SK-N-SH (cell line): ENCODE measurements at regions not wholly inside any gene's neighbourhood (a gene's known extent, or its start where the extent isn't known, plus 50 kb on each side); places are given as distances from the start of the nearest gene placed in this dataset.

ENCODE experiments used
- CTCF ChIA-PET: fragments of 300-600, 350-600 bp; formaldehyde crosslinking; extraction: SDS; loops from one replicate; lab custom pipeline; 2021; lab: Yijun Ruan, JAX
- POLR2A ChIA-PET: fragments of 350-600 bp; sonication (Branson Sonifier 250); formaldehyde crosslinking; extraction: SDS; loops from one replicate; lab custom pipeline; 2020; ENCODE audit warnings: antibody characterized with exemption, inconsistent platforms; lab: Yijun Ruan, JAX
- DNase-seq: peaks from one replicate; pipeline ENCODE4 v3.0.0; 2012
- H2AFZ ChIP-seq: fragments of 200-600 bp; sonication (generic); 2 replicates; pipeline ENCODE4 v1.8.1; 2016; ENCODE audit warnings: antibody characterized with exemption, mild to moderate bottlenecking, low read depth
- H3F3A ChIP-seq: fragments of 200-600 bp; sonication (generic); replicated peaks from 2 replicates; pipeline ENCODE3; 2016; ENCODE audit warnings: antibody characterized with exemption, mild to moderate bottlenecking; ENCODE audit not compliant: insufficient read depth
- H3K27ac ChIP-seq, 2 experiments: fragments of 200-500 bp in 1 of 2; fragments of 200-600 bp in 1 of 2; sonication (Bioruptor generic) in 1 of 2; sonication (generic), shearing (Covaris generic) in 1 of 2; 2 replicates each; pipeline versions ENCODE4 v1.5.1 to v1.6.1; 2014 to 2016; ENCODE audit warnings: low read depth in 2 of 2, inconsistent platforms in 1 of 2, low read length in 1 of 2, mild to moderate bottlenecking in 1 of 2, mixed read lengths in 1 of 2
- H3K27me3 ChIP-seq: fragments of 200-600 bp; sonication (generic), shearing (Covaris generic); 2 replicates; pipeline ENCODE4 v1.6.1; 2016; ENCODE audit warnings: mixed run types; ENCODE audit not compliant: insufficient read depth
- H3K36me3 ChIP-seq, 2 experiments: fragments of 200-500 bp in 1 of 2; fragments of 200-600 bp in 1 of 2; sonication (Bioruptor generic) in 1 of 2; sonication (generic) in 1 of 2; replicated peaks in 1 of 2; 2 replicates each; pipeline versions ENCODE3 to v1.5.1; 2014 to 2016; ENCODE audit warnings: low read length in 1 of 2, mild to moderate bottlenecking in 1 of 2; ENCODE audit not compliant: insufficient read depth in 2 of 2, control insufficient read depth in 1 of 2
- H3K4me1 ChIP-seq, 2 experiments: fragments of 200-500 bp in 1 of 2; fragments of 200-600 bp in 1 of 2; sonication (Bioruptor generic) in 1 of 2; sonication (generic), shearing (Covaris generic) in 1 of 2; 2 replicates each; pipeline versions ENCODE4 v1.5.1 to v1.6.1; 2014 to 2016; ENCODE audit warnings: low read depth in 1 of 2, low read length in 1 of 2, mixed run types in 1 of 2; ENCODE audit not compliant: insufficient read depth in 2 of 2, control insufficient read depth in 1 of 2
- H3K4me2 ChIP-seq: fragments of 200-600 bp; sonication (generic), shearing (Covaris generic); 2 replicates; pipeline ENCODE4 v1.6.1; 2017; ENCODE audit warnings: mixed run types
- H3K4me3 ChIP-seq, 2 experiments: fragments of 200-500 bp in 1 of 2; fragments of 200-600 bp in 1 of 2; sonication (Bioruptor generic) in 1 of 2; sonication (generic), shearing (Covaris generic) in 1 of 2; 2 replicates each; pipeline versions ENCODE4 v1.5.1 to v1.8.1; 2014 to 2016; ENCODE audit warnings: low read depth in 2 of 2, inconsistent platforms in 1 of 2, low read length in 1 of 2, mild to moderate bottlenecking in 1 of 2, mixed read lengths in 1 of 2, moderate library complexity in 1 of 2
- H3K79me2 ChIP-seq: fragments of 200-600 bp; sonication (generic); 2 replicates; pipeline ENCODE4 v1.8.1; 2017; ENCODE audit warnings: mild to moderate bottlenecking; ENCODE audit not compliant: insufficient read depth
- H3K9ac ChIP-seq: fragments of 200-600 bp; sonication (generic); 2 replicates; pipeline ENCODE4 v1.6.1; 2017; ENCODE audit warnings: mixed run types
- H3K9me2 ChIP-seq: fragments of 200-600 bp; sonication (generic); 2 replicates; pipeline ENCODE4 v1.6.1; 2017; ENCODE audit warnings: mixed run types
- H3K9me3 ChIP-seq: fragments of 200-600 bp; sonication (generic); 2 replicates; pipeline ENCODE4 v1.6.1; 2017; ENCODE audit warnings: mixed run types, mild to moderate bottlenecking, moderate library complexity
- H4K20me1 ChIP-seq: fragments of 200-600 bp; sonication (generic); 2 replicates; pipeline ENCODE4 v1.6.1; 2017; ENCODE audit warnings: mild to moderate bottlenecking, mixed run types; ENCODE audit not compliant: insufficient read depth
- CHD2 ChIP-seq: fragments of 150-350 bp; IDR thresholded peaks from 2 replicates; pipeline ENCODE4 v1.6.1; 2018; ENCODE audit warnings: low read length; ENCODE audit not compliant: partially characterized antibody
- ELF1 ChIP-seq: IDR thresholded peaks from 2 replicates; pipeline ENCODE4 v1.4.0; 2012
- EP300 ChIP-seq, 2 experiments: IDR thresholded peaks; 2 replicates each; pipeline versions ENCODE4 v1.4.0 to v1.6.1; 2012; ENCODE audit warnings: borderline replicate concordance in 1 of 2, low read depth in 1 of 2, low read length in 1 of 2
- EZH2phosphoT487 ChIP-seq: fragments of 200-600 bp; sonication (generic); IDR thresholded peaks from 2 replicates; pipeline ENCODE4 v1.6.1; 2017; ENCODE audit warnings: low read depth, mixed run types, mild to moderate bottlenecking, antibody characterized with exemption, moderate library complexity, borderline replicate concordance
- GABPA ChIP-seq: IDR thresholded peaks from 2 replicates; pipeline ENCODE4 v1.4.0; 2012; ENCODE audit warnings: low read depth, mild to moderate bottlenecking
- IRF3 ChIP-seq: fragments of 150-350 bp; IDR thresholded peaks from 2 replicates; pipeline ENCODE4 v1.6.1; 2016; ENCODE audit warnings: mild to moderate bottlenecking, low read depth, low read length
- MEF2A ChIP-seq: IDR thresholded peaks from 2 replicates; pipeline ENCODE4 v1.4.0; 2012; ENCODE audit warnings: low read depth, borderline replicate concordance
- NFIC ChIP-seq: IDR thresholded peaks from 2 replicates; pipeline ENCODE4 v1.4.0; 2012; ENCODE audit warnings: borderline replicate concordance
- POLR2AphosphoS5 ChIP-seq: IDR thresholded peaks from 2 replicates; pipeline ENCODE4 v1.6.1; 2012; ENCODE audit warnings: low read depth, low read length
- RAD21 ChIP-seq: IDR thresholded peaks from 2 replicates; pipeline ENCODE4 v1.6.1; 2012; ENCODE audit warnings: mild to moderate bottlenecking, low read length
- REST ChIP-seq: IDR thresholded peaks from 2 replicates; pipeline ENCODE4 v1.6.1; 2012; ENCODE audit warnings: mild to moderate bottlenecking, low read depth, low read length, moderate library complexity
- RXRA ChIP-seq: IDR thresholded peaks from 2 replicates; pipeline ENCODE4 v1.4.0; 2012; ENCODE audit warnings: low read depth, mild to moderate bottlenecking, borderline replicate concordance
- SIN3A ChIP-seq: IDR thresholded peaks from 2 replicates; pipeline ENCODE4 v1.6.1; 2012; ENCODE audit warnings: low read depth, mild to moderate bottlenecking, low read length, moderate library complexity, borderline replicate concordance
- TAF1 ChIP-seq: IDR thresholded peaks from 2 replicates; pipeline ENCODE4 v1.6.1; 2012; ENCODE audit warnings: low read depth, mild to moderate bottlenecking, low read length, moderate library complexity, borderline replicate concordance
- USF1 ChIP-seq: IDR thresholded peaks from 2 replicates; pipeline ENCODE4 v1.4.0; 2012; ENCODE audit warnings: low read depth, borderline replicate concordance
- USF2 ChIP-seq: fragments of 150-350 bp; IDR thresholded peaks from 2 replicates; pipeline ENCODE4 v1.6.1; 2017; ENCODE audit warnings: antibody characterized with exemption, low read length, low read depth, borderline replicate concordance
- WGBS: methylation state at CpG from one replicate; pipeline ENCODE4 v1.1.6; 2017; ENCODE audit warnings: low lambda C conversion rate; 5-methylcytosine and 5-hydroxymethylcytosine counted together
- TF ChIP-seq, protein P1 (sequence below): fragments of 200-600 bp; sonication (generic); IDR thresholded peaks from 2 replicates; pipeline ENCODE4 v1.6.1; 2017; ENCODE audit warnings: antibody characterized with exemption, mild to moderate bottlenecking, moderate library complexity
- TF ChIP-seq, protein P2 (sequence below): IDR thresholded peaks from 2 replicates; pipeline ENCODE4 v1.4.0; 2012; ENCODE audit warnings: low read depth, borderline replicate concordance

- no peaks in the 10 kb centered on the region for H3K9me2 ChIP-seq
- no peak overlapping the region for H3K4me2 ChIP-seq
- no peak overlapping the region for H3K4me3 ChIP-seq
- no peaks in the 10 kb centered on the region for H3F3A ChIP-seq
- H3K27me3 ChIP-seq, result no peaks in the 10 kb centered on the region
- no peaks in the 10 kb centered on the region for H3K9me3 ChIP-seq
- no peaks in the 10 kb centered on the region for H3K36me3 ChIP-seq
- no peak overlapping the region for H3K9ac ChIP-seq
- no peak for TF ChIP-seq REST
- no peak for TF ChIP-seq NFIC
- no peak for TF ChIP-seq SIN3A
- TF ChIP-seq IRF3, result no peak
- no peak for TF ChIP-seq RXRA
- no peak for TF ChIP-seq RAD21
- no peak for TF ChIP-seq MEF2A
- TF ChIP-seq, protein P1, sequence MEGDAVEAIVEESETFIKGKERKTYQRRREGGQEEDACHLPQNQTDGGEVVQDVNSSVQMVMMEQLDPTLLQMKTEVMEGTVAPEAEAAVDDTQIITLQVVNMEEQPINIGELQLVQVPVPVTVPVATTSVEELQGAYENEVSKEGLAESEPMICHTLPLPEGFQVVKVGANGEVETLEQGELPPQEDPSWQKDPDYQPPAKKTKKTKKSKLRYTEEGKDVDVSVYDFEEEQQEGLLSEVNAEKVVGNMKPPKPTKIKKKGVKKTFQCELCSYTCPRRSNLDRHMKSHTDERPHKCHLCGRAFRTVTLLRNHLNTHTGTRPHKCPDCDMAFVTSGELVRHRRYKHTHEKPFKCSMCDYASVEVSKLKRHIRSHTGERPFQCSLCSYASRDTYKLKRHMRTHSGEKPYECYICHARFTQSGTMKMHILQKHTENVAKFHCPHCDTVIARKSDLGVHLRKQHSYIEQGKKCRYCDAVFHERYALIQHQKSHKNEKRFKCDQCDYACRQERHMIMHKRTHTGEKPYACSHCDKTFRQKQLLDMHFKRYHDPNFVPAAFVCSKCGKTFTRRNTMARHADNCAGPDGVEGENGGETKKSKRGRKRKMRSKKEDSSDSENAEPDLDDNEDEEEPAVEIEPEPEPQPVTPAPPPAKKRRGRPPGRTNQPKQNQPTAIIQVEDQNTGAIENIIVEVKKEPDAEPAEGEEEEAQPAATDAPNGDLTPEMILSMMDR, result no peak
- TF ChIP-seq, protein P2, sequence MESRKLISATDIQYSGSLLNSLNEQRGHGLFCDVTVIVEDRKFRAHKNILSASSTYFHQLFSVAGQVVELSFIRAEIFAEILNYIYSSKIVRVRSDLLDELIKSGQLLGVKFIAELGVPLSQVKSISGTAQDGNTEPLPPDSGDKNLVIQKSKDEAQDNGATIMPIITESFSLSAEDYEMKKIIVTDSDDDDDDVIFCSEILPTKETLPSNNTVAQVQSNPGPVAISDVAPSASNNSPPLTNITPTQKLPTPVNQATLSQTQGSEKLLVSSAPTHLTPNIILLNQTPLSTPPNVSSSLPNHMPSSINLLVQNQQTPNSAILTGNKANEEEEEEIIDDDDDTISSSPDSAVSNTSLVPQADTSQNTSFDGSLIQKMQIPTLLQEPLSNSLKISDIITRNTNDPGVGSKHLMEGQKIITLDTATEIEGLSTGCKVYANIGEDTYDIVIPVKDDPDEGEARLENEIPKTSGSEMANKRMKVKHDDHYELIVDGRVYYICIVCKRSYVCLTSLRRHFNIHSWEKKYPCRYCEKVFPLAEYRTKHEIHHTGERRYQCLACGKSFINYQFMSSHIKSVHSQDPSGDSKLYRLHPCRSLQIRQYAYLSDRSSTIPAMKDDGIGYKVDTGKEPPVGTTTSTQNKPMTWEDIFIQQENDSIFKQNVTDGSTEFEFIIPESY, result no peak
- TF ChIP-seq POLR2AphosphoS5, result no peak
- TF ChIP-seq GABPA, result no peak
- TF ChIP-seq ELF1, result no peak
- TF ChIP-seq USF1, result no peak
- no peak for TF ChIP-seq CHD2
- TF ChIP-seq EZH2phosphoT487, result no peak
- no peak for TF ChIP-seq TAF1
- no peak for TF ChIP-seq USF2
- TF ChIP-seq EP300 (IDR thresholded peaks at IDR 0.05; ENCODE audit: borderline replicate concordance in 1 of 2, low read depth in 1 of 2, low read length in 1 of 2), result no peak
- ChIA-PET POLR2A (no interaction called here), CTCF (interaction anchor here (0.8 to 4.6 kb wide), 3 partner anchors 12 to 104 kb away, joined by 3 to 25 read pairs (median 24); no protein-coding TSS in a partner anchor)
- 65% methylated on average over 1 of the region's 1 CpG for WGBS
- H3K4me1 ChIP-seq, result peaks cover 0 to 3% of the 10 kb centered on the region in 2 experiments; a peak in 2 of 4 replicates
- H3K27ac ChIP-seq, result no peak overlapping the region
- no peak for DNase-seq
- no peak overlapping the region for H2AFZ ChIP-seq
- no peaks in the 10 kb centered on the region for H4K20me1 ChIP-seq
- H3K79me2 ChIP-seq, result no peaks in the 10 kb centered on the region
Observed at GRCh38 chr5:158063052-158063451, 204.1 kb upstream of the CLINT1 start.
